Activated gamma-delta T cell (primary cell): ENCODE measurements at regions not wholly inside any gene's neighbourhood (a gene's known extent, or its start where the extent isn't known, plus 50 kb on each side); places are given as distances from the start of the nearest gene placed in this dataset.
"Not testable (repeated sequence)": the region's sequence is repeated elsewhere in the genome, so short reads cannot be mapped to it uniquely, and the experiment has no call there.

Experiments used
- DNase-seq: peaks from one replicate; lab custom pipeline; 2025; lab: John Stamatoyannopoulos, UW

GRCh38 chr6:16948396-16948795 is 153.5 kb upstream of the STMND1 start:
- no peak for DNase-seq

GRCh38 chr6:16947375-16948015 is 154.4 kb upstream of the STMND1 start:
- no peak for DNase-seq

- DNase-seq, result no peak
Observed at GRCh38 chr6:16944596-16944995, 157.3 kb upstream of the STMND1 start.

- no peak for DNase-seq
Observed at GRCh38 chr6:16939839-16940238, 162.0 kb upstream of the STMND1 start.

GRCh38 chr6:16939351-16939750 is 162.5 kb upstream of the STMND1 start:
- DNase-seq, result no peak

GRCh38 chr6:16936893-16937292 is 165.0 kb upstream of the STMND1 start:
- no peak for DNase-seq

- DNase-seq, result no peak
Observed at GRCh38 chr6:16933961-16934360, 167.9 kb upstream of the STMND1 start.

- no peak for DNase-seq
Observed at GRCh38 chr6:16933532-16933931, 168.3 kb upstream of the STMND1 start.

GRCh38 chr6:16932920-16933319 is 168.9 kb upstream of the STMND1 start:
- DNase-seq, result no peak

GRCh38 chr6:16931079-16931478 is 169.8 kb upstream of the ATXN1 start:
- not testable (repeated sequence) for DNase-seq

- DNase-seq, result no peak
Observed at GRCh38 chr6:16930432-16930831, 169.2 kb upstream of the ATXN1 start.

GRCh38 chr6:16929809-16930208 is 168.5 kb upstream of the ATXN1 start:
- no peak for DNase-seq

- DNase-seq, result no peak
Observed at GRCh38 chr6:16928387-16928786, 167.1 kb upstream of the ATXN1 start.

GRCh38 chr6:16927205-16927604 is 165.9 kb upstream of the ATXN1 start:
- no peak for DNase-seq

GRCh38 chr6:16925461-16925860 is 164.2 kb upstream of the ATXN1 start:
- no peak for DNase-seq

GRCh38 chr6:16922282-16922681 is 161.0 kb upstream of the ATXN1 start:
- DNase-seq, result no peak

GRCh38 chr6:16921399-16922110 is 160.3 kb upstream of the ATXN1 start:
- DNase-seq, result no peak

GRCh38 chr6:16918586-16918985 is 157.3 kb upstream of the ATXN1 start:
- DNase-seq, result no peak

GRCh38 chr6:16914184-16914583 is 152.9 kb upstream of the ATXN1 start:
- DNase-seq, result no peak

GRCh38 chr6:16912756-16913155 is 151.5 kb upstream of the ATXN1 start:
- DNase-seq, result no peak

- DNase-seq, result no peak
Observed at GRCh38 chr6:16911088-16911487, 149.8 kb upstream of the ATXN1 start.

- no peak for DNase-seq
Observed at GRCh38 chr6:16909658-16910360, 148.5 kb upstream of the ATXN1 start.

- DNase-seq, result no peak
Observed at GRCh38 chr6:16907991-16908390, 146.7 kb upstream of the ATXN1 start.
